HG02884 (cell line): ENCODE measurements at regions not wholly inside any gene's neighbourhood (a gene's known extent, or its start where the extent isn't known, plus 50 kb on each side); places are given as distances from the start of the nearest gene placed in this dataset.

Source experiments
- ATAC-seq: cut with Tn5 transposase; IDR thresholded peaks from one replicate; pipeline ENCODE4 v1.9.1; 2021; ENCODE audit warnings: mild to moderate bottlenecking, moderate library complexity; ENCODE audit not compliant: unreplicated experiment

DNA sequence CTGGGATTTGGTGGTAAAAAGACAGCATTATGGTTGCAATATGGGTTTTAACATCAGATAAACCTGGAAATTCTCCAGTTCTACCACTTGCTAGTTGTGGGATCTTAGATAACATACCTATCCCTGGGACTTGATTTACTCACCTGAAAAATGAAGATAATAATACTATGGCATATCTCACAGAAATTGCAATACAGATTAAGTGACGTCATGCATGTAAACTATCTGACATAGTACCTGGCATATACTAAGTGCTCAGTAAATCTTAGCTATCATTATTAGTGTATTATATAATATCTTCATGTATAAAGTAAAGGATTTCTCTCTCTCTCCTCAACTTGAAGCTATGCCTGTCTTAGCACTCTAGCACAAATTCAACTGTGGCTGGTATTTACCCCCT is 192.5 kb downstream of the PCDH19 start:
- ATAC-seq: no peak

DNA sequence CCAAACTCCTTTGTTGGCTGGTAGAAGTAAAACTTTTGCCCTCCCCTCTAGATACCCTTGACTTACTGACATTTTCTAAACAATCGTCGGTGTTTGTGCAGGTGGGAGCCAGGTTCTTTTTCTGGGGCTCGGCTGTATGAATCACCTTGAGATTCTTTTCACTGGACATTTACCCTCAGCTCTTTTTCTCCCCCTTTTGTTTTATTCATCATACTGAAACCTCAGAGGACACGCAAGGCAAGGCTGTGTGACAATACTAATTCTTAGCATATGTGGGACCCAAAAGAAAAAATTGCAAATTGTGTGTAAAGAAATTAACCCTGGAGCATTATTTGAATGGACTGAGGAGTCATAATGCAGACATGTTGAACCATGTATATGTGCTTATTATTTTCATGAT is 194.0 kb downstream of the PCDH19 start:
- no peak for ATAC-seq

DNA sequence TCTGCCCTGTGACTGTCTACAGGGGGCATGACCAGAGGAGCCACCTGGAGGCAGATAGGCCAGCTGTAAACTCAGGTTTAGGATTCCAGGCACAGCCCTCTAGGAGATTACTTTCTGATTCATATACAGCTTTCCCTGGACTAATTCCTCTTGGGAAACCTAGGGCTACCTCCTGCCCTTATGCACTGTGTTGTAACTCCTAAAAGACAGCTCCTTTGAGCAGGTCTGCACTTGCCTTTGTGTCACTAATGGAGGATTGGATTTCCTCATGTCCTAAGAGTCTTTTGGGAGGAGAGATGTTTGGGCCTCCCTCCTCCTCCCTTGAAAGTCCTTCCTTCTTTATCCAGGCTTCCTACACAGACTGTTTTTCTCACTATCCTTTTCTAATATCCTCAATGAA is 202.0 kb downstream of the PCDH19 start:
- no peak for ATAC-seq

DNA sequence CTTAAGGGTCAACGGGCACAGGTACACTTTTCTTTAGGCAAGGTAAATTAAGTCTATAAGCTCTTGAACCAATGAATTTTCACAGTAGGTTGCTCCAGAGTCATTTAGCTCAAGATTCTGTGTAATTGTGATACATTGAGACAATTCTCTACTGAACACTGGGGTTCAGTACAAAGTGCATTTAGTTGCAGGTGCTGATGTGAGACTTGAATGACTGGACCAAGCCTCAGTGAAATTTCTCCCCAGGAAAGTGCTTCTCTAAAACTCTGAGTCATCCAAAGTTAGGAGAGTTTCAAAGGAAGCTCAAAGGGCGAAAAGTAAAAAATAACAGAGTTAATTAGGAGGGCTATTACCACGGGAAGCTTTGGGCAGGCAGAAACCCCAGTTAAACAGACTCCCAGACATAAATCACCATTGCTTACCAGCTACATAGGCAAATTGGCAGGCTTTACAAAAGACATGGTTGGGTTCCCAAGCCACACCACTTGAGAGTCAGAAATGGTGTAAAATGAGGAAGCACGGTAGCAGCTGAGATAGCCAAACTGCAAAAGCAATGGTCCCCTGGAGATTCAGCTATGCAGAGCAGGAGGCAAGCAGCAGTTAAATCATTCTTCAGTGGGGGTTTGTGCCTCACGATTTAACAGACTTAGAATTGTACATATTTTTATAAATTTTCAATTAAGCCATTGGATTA is 202.6 kb downstream of the PCDH19 start:
- peak; percentile 50 for ATAC-seq

DNA sequence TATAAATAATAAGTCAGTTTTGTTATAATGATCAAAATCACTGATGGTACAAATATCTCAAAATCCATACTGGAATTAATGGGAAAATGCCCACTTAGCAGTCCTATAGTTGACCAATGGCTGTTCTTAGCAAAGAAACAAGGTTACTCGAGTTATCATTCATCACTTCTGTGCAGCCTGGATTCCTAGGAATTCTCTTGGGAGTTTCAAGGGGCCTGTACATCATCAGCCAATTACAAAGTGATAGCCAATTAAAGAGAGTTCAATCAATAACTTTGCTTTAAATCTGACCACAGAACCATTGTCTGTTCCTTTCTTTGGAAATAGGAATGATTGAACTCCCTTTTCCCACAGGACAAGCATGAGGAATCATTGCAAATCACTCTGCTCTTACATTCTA is 205.5 kb downstream of the PCDH19 start:
- ATAC-seq: no peak

DNA sequence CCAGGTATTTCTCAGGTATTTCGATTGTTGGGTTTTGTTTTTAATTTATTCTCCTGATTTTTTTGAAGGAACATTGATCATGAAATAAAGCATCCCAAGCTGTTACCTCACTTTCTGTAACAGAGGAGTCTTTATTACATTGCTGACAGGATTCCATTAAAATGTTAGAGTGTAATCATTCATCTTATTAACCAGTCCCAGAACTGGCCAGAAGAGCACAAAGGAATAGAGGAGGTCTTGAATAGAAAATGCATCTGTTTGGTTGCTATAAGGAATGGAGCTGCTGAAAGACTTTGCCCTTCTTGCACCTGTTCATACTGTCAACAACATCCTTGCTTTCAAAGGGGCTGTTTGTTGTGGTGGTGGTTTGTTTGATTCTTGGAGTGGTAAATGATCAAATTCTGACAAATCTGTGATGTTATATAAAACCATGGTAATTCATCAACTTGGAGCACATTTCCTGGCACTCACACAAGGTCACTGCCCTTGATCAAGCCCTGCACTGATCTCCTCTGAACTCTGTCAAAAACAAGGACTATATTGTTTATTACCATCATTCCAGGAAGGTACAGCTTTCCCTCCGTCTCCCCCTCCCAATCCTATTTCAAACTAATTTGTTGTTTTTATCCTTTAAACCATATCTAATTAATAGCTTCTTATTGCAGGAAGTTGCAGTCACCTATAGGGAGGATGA is 215.8 kb downstream of the PCDH19 start:
- no peak for ATAC-seq
